ENCODE measurements at regions not wholly inside any gene's neighbourhood (a gene's known extent, or its start where the extent isn't known, plus 50 kb on each side); places are given as distances from the start of the nearest gene placed in this dataset.

DNA sequence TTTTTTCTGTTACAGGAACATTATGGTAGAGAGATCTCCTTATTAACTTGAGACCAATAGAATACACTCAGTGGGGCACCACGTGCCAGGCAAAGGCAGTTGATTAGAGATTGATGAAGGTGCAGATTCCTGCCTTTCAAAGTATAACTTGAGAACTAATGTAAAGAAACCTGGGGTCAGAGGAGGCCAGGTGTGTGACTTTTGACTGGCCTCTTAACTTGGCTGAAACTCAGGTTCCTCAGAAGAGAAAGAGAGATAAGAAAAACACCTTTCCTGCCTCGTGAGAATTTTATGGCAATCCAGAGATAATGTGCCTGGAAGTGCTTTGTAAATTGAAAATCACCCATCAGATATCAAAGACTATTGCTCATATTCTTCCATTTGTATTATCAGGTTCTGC is 110.7 kb upstream of the GZMB start:
- no peak for DNase-seq (ENCODE audit: low read depth)
- TF ChIP-seq, protein P1, sequence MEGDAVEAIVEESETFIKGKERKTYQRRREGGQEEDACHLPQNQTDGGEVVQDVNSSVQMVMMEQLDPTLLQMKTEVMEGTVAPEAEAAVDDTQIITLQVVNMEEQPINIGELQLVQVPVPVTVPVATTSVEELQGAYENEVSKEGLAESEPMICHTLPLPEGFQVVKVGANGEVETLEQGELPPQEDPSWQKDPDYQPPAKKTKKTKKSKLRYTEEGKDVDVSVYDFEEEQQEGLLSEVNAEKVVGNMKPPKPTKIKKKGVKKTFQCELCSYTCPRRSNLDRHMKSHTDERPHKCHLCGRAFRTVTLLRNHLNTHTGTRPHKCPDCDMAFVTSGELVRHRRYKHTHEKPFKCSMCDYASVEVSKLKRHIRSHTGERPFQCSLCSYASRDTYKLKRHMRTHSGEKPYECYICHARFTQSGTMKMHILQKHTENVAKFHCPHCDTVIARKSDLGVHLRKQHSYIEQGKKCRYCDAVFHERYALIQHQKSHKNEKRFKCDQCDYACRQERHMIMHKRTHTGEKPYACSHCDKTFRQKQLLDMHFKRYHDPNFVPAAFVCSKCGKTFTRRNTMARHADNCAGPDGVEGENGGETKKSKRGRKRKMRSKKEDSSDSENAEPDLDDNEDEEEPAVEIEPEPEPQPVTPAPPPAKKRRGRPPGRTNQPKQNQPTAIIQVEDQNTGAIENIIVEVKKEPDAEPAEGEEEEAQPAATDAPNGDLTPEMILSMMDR (IDR thresholded peaks at IDR 0.05; ENCODE audit: insufficient read depth, low read length), result no peak
- no peak overlapping the region for H3K4me3 ChIP-seq (ENCODE audit: low read depth, low read length)

DNA sequence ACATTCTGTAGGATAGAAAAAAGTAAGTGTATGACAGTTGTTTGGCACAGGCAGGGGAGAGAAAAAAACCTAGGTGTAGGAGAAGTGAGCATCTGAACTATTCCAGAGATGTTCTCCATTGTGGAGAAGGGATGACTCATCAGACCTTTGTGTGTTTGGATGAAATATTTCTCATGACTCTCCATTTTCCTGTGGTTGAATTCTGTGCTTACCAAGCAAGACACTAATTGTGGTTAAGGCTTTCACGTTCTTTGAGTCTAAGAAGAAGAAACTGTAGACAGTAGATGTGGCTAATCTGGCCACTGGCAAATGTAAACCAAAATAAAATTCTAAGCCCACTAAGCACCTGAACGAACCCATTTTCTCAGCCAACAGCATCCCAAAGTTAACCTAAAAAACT is 107.9 kb upstream of the GZMB start:
- DNase-seq (ENCODE audit: low read depth), result peak; percentile 12
- H3K4me3 ChIP-seq (ENCODE audit: low read depth, low read length), result no peak overlapping the region
- TF ChIP-seq, protein P1 (IDR thresholded peaks at IDR 0.05; ENCODE audit: insufficient read depth, low read length), result no peak

DNA sequence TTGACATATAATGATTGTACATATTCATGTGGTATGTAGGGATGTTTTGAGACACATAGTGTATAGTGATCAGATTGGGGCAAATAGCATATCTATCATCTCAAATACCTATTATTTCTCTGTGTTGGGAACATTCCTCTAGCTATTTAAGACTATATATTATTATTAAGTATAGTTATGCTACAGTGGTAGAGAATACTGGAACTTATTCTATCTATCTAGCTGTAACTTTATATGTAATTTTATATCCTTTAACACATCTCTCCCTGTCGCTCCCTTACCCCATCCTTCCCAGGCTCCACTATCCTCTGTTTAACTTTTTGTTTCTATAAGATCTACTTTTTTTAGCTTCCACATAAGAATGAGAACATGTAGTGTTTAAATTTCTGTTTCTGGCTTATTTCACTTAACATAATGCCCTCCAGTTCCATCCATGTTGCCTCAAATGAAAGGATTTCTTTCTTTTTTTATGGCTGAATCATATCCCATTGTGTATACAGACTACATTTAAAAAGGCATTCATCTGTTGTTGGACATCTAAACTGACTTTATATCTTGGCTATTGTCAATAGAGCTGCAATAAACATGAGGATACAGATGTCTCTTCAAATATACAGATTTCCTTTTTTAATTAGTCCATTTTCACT is 102.1 kb upstream of the GZMB start:
- H3K4me3 ChIP-seq (ENCODE audit: low read depth, low read length), result no peak overlapping the region
- TF ChIP-seq, protein P1 (IDR thresholded peaks at IDR 0.05; ENCODE audit: insufficient read depth, low read length), result no peak
- DNase-seq (ENCODE audit: low read depth), result no peak

DNA sequence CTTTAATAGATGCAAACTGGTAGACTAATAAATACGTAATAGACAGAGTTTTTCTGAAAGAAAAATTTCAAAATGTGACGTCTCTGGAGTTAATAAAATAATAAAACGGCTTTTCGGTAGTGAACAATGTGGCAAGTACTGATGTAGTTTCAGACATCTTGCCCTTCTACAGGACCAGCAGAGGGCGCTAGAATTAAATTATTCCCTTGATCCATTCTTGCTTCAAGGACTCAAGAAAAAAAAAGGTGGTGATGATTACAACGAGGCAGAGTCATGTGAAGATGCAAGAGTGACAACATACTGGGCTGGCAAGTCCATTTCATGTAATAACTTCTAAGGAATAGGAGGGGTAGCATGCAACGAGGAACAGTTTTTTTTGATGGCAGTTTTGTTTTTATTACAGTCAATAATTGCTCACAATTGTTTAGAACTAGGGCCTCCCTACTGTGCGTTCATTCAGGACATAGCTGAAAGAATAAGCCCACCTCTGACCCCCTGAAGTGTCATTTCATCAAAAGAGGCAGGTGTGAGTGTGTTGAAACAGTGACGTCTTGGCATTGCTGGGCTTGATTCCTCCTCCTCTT is 101.0 kb upstream of the GZMB start:
- no peak overlapping the region for H3K4me3 ChIP-seq (ENCODE audit: low read depth, low read length)
- DNase-seq (ENCODE audit: low read depth), result peak; percentile 79
- TF ChIP-seq, protein P1 (IDR thresholded peaks at IDR 0.05; ENCODE audit: insufficient read depth, low read length), result peak; percentile 68

DNA sequence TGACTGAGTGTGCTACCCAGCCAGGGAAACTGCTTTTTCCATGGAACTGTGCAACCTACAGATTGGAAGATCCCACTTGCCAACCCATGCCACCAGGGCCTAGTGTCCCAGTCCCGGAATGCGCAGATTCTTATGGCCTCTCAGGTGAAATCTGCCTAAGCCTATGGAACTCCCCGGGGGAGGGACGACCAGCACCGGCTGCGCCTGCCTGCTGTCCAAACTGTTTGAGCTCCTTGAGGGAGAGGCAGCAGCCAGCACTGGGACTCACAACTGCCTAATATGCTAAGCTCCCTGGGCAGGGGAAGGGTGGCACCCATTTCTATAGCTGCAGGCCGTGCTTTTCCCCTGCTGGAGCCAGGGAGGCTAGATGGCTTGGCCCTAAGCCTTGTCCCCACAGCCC is 92.5 kb upstream of the GZMB start:
- DNase-seq (ENCODE audit: low read depth), result no peak
- H3K4me3 ChIP-seq (ENCODE audit: low read depth, low read length), result no peak overlapping the region
- TF ChIP-seq, protein P1 (IDR thresholded peaks at IDR 0.05; ENCODE audit: insufficient read depth, low read length), result no peak

DNA sequence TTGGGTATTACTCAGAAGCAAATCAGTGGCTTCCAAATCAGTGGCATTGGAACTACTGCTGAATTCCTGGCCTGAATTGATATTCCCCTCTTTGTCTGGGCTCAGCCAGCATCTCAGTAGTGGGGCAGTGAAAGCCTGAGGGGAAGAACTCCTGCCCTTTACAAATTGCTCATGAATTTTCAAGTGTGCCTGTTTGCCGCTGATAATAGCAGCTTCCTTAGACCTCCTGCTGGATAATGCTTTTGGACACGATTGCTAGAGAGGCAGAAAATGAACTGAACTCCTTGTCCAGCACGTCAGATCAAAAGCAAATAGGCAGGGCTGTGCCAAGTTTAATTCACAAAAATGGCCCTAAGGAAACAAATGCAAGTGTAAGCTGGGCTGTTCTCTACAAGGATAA is 91.3 kb upstream of the GZMB start:
- DNase-seq (ENCODE audit: low read depth), result no peak
- TF ChIP-seq, protein P1 (IDR thresholded peaks at IDR 0.05; ENCODE audit: insufficient read depth, low read length), result no peak

DNA sequence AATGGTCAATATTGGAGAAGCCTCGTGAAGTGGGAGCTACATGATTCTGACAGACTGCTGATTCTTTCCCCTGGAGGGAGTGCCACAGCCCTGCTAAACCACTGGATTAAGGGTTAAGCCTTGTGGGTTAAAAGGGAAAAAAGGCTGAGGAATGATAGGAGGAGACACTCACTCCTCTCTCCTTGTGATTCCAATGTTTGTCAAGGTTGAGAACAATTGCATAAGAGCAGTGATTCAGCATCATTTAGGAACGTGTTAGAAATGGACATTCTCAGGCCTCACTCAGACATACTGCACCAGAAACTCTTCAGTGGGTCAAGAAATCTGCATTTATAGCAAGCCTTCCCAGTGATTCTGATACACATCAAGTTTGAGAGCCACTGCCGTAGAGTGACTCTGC is 87.8 kb upstream of the GZMB start:
- DNase-seq (ENCODE audit: low read depth), result no peak
- H3K4me3 ChIP-seq (ENCODE audit: low read depth, low read length), result no peak overlapping the region
- TF ChIP-seq, protein P1 (IDR thresholded peaks at IDR 0.05; ENCODE audit: insufficient read depth, low read length), result no peak

More for the DNA sequence above, 91.3 kb upstream of the GZMB start:
- no peak overlapping the region for H3K4me3 ChIP-seq (ENCODE audit: low read depth, low read length)

All from fibroblast of the aortic adventitia (primary cell).